ENCODE measurements at regions not wholly inside any gene's neighbourhood (a gene's known extent, or its start where the extent isn't known, plus 50 kb on each side); places are given as distances from the start of the nearest gene placed in this dataset.

DNA sequence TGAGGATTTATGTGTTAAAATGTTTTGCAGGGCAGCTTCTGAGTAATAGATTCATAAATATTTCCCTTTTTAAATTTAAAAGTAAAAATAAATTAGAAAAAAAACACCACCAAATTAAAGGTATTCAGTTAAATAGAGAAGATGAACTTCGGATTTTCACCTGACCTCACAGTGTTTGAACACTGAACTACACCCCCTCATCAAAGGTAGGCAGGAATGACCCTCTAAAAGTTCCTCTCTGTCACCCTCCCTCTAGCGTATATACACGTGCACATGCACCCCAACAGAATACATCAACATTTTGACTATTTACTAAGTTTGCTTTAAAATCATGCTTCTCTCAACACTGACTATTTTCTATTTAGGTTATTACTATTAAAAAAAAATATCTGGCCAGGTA, 528.3 kb downstream of the QKI start:
- H3K4me2 ChIP-seq (ENCODE audit: low read length), result no peak overlapping the region
- no peaks in the 10 kb centered on the region for H3K36me3 ChIP-seq (ENCODE audit: control insufficient read depth, low read length)
- no peaks in the 10 kb centered on the region for H4K20me1 ChIP-seq (ENCODE audit: control insufficient read depth, insufficient read depth, low read depth, low read length)
- no peaks in the 10 kb centered on the region for H3F3A ChIP-seq (ENCODE audit: control insufficient read depth, insufficient read depth)
- no peaks in the 10 kb centered on the region for H3K9me2 ChIP-seq (replicated peaks; ENCODE audit: control insufficient read depth, low read length)
- H3K4me1 ChIP-seq (ENCODE audit: control insufficient read depth, low read length), result no peaks in the 10 kb centered on the region
- no peak overlapping the region for H3K27ac ChIP-seq (ENCODE audit: low read depth, low read length)
- H3K27me3 ChIP-seq (ENCODE audit: control insufficient read depth, low read length), result no peaks in the 10 kb centered on the region
- no peaks in the 10 kb centered on the region for H3K79me2 ChIP-seq (ENCODE audit: control insufficient read depth, low read length)
- H3K4me3 ChIP-seq (ENCODE audit: low read length), result no peak overlapping the region
- no peaks in the 10 kb centered on the region for H3K9me3 ChIP-seq (ENCODE audit: control insufficient read depth, insufficient read depth, low read length)
- TF ChIP-seq CTCF (IDR thresholded peaks at IDR 0.05; ENCODE audit: low read depth, low read length, poor library complexity, severe bottlenecking), result no peak
- no peak for TF ChIP-seq EZH2phosphoT487 (IDR thresholded peaks at IDR 0.05; ENCODE audit: borderline replicate concordance, low read length)

- H3K27me3 ChIP-seq (ENCODE audit: control insufficient read depth, low read length), result no peaks in the 10 kb centered on the region
- no peak for TF ChIP-seq CTCF (IDR thresholded peaks at IDR 0.05; ENCODE audit: low read depth, low read length, poor library complexity, severe bottlenecking)
- no peak for TF ChIP-seq EZH2phosphoT487 (IDR thresholded peaks at IDR 0.05; ENCODE audit: borderline replicate concordance, low read length)
- H3K9me2 ChIP-seq (replicated peaks; ENCODE audit: control insufficient read depth, low read length), result no peaks in the 10 kb centered on the region
Measured at GRCh38 chr6:163941624-163941976, 527.1 kb downstream of the QKI start.

GRCh38 chr6:163940705-163941623, 526.4 kb downstream of the QKI start:
- Histone ChIP-seq H3K4me1 (ENCODE audit: control insufficient read depth, low read length) (no peaks in the 10 kb centered on the region), H3K9me3 (ENCODE audit: control insufficient read depth, insufficient read depth, low read length) (no peaks in the 10 kb centered on the region), H3K4me3 (ENCODE audit: low read length) (no peak overlapping the region), H3K4me2 (ENCODE audit: low read length) (no peak overlapping the region), H3K79me2 (ENCODE audit: control insufficient read depth, low read length) (no peaks in the 10 kb centered on the region), H3F3A (ENCODE audit: control insufficient read depth, insufficient read depth) (no peaks in the 10 kb centered on the region), H3K27me3 (ENCODE audit: control insufficient read depth, low read length) (no peaks in the 10 kb centered on the region), H3K36me3 (ENCODE audit: control insufficient read depth, low read length) (no peaks in the 10 kb centered on the region), H3K27ac (ENCODE audit: low read depth, low read length) (no peak overlapping the region), H4K20me1 (ENCODE audit: control insufficient read depth, insufficient read depth, low read depth, low read length) (no peaks in the 10 kb centered on the region), H3K9me2 (replicated peaks; ENCODE audit: control insufficient read depth, low read length) (no peaks in the 10 kb centered on the region)
- TF ChIP-seq CTCF (IDR thresholded peaks at IDR 0.05; ENCODE audit: low read depth, low read length, poor library complexity, severe bottlenecking) (no peak), EZH2phosphoT487 (IDR thresholded peaks at IDR 0.05; ENCODE audit: borderline replicate concordance, low read length) (no peak)

More at GRCh38 chr6:163941624-163941976, 527.1 kb downstream of the QKI start:
- Histone ChIP-seq H3F3A (ENCODE audit: control insufficient read depth, insufficient read depth) (no peaks in the 10 kb centered on the region), H4K20me1 (ENCODE audit: control insufficient read depth, insufficient read depth, low read depth, low read length) (no peaks in the 10 kb centered on the region), H3K36me3 (ENCODE audit: control insufficient read depth, low read length) (no peaks in the 10 kb centered on the region), H3K4me3 (ENCODE audit: low read length) (no peak overlapping the region), H3K79me2 (ENCODE audit: control insufficient read depth, low read length) (no peaks in the 10 kb centered on the region), H3K4me1 (ENCODE audit: control insufficient read depth, low read length) (no peaks in the 10 kb centered on the region), H3K27ac (ENCODE audit: low read depth, low read length) (no peak overlapping the region), H3K9me3 (ENCODE audit: control insufficient read depth, insufficient read depth, low read length) (no peaks in the 10 kb centered on the region), H3K4me2 (ENCODE audit: low read length) (no peak overlapping the region)
